HepG2 (cell line): ENCODE measurements at regions not wholly inside any gene's neighbourhood (a gene's known extent, or its start where the extent isn't known, plus 50 kb on each side); places are given as distances from the start of the nearest gene placed in this dataset.

Experiments
- ATAC-seq: fragments of 200-7000 bp; cut with Tn5 transposase; 3 replicates; pipeline ENCODE4 v1.9.1; 2020; ENCODE audit warnings: mild to moderate bottlenecking, moderate library complexity
- BruUV-seq: library from RNA; stranded (reverse); fragments of 400-500 nt; replicated peaks from 2 replicates; lab custom pipeline; 2021; lab: Mats Ljungman, UMichigan
- CTCF ChIA-PET: fragments of 300-600 bp; formaldehyde crosslinking; extraction: SDS; loops from one replicate; lab custom pipeline; 2021; ENCODE audit warnings: low total read pairs, inconsistent platforms, low intra/inter-chr PET ratio; lab: Yijun Ruan, JAX
- POLR2A ChIA-PET: fragments of 350-600 bp; sonication (Branson Sonifier 250); formaldehyde crosslinking; loops from one replicate; lab custom pipeline; 2020; ENCODE audit warnings: antibody characterized with exemption, inconsistent platforms; lab: Yijun Ruan, JAX
- DNase-seq: peaks from one replicate; pipeline ENCODE4 v3.0.0-alpha.2; 2015; ENCODE audit warnings: low spot score
- FAIRE-seq: peaks from 3 replicates; lab custom pipeline; 2011; peaks lifted over from hg19 to GRCh38; lab: Jason Lieb, UNC
- H2AFZ ChIP-seq: one replicate; pipeline ENCODE4 v1.6.1; 2011; ENCODE audit warnings: low read length, inconsistent platforms
- H3K27ac ChIP-seq: fragments of 300-600 bp; 3 replicates; pipeline ENCODE4 v1.8.0; 2011; ENCODE audit warnings: mixed run types, mild to moderate bottlenecking, mixed read lengths, low read length, inconsistent platforms; ENCODE audit not compliant: insufficient read depth; ENCODE audit errors: extremely low read length
- H3K27me3 ChIP-seq, 2 experiments: fragments of 200-600 bp in 1 of 2; 2 replicates in 1 of 2; 3 replicates in 1 of 2; pipeline versions ENCODE4 v1.6.0 to v1.8.0; 2011; ENCODE audit warnings: low read length in 2 of 2, mild to moderate bottlenecking in 2 of 2, moderate library complexity in 2 of 2, inconsistent platforms in 1 of 2; ENCODE audit not compliant: insufficient read depth in 2 of 2, control insufficient read depth in 1 of 2
- H3K36me3 ChIP-seq, 2 experiments: fragments of 200-600 bp in 1 of 2; replicated peaks in 1 of 2; 2 replicates in 1 of 2; 3 replicates in 1 of 2; pipeline versions ENCODE4 v1.5.1 to v1.8.0; 2011; ENCODE audit warnings: low read length in 2 of 2, inconsistent platforms in 1 of 2; ENCODE audit not compliant: insufficient read depth in 2 of 2, control insufficient read depth in 1 of 2
- H3K4me1 ChIP-seq: 2 replicates; pipeline ENCODE4 v1.5.1; 2012; ENCODE audit warnings: low read length, inconsistent platforms; ENCODE audit not compliant: insufficient read depth
- H3K4me2 ChIP-seq: 2 replicates; pipeline ENCODE4 v1.6.0; 2011; ENCODE audit warnings: low read depth, low read length, inconsistent platforms
- H3K4me3 ChIP-seq, 3 experiments: fragments of 200-600 bp in 1 of 3; sonication (generic), shearing (Covaris generic) in 1 of 3; replicated peaks in 1 of 3; 2 replicates each; pipeline ENCODE4 v1.5.1; 2011 to 2016; ENCODE audit warnings: low read length in 3 of 3, inconsistent platforms in 2 of 3, low read depth in 2 of 3, mild to moderate bottlenecking in 2 of 3, control low read depth in 1 of 3, mixed read lengths in 1 of 3; ENCODE audit not compliant: insufficient read depth in 1 of 3
- H3K79me2 ChIP-seq: one replicate; pipeline ENCODE4 v1.6.1; 2011; ENCODE audit warnings: low read length, inconsistent platforms; ENCODE audit not compliant: insufficient read depth
- H3K9ac ChIP-seq: 2 replicates; pipeline ENCODE4 v1.6.0; 2011; ENCODE audit warnings: mild to moderate bottlenecking, low read depth, low read length, inconsistent platforms; ENCODE audit not compliant: insufficient read depth
- H3K9me3 ChIP-seq: 2 replicates; pipeline ENCODE4 v1.5.1; 2012; ENCODE audit warnings: mild to moderate bottlenecking, low read length
- H4K20me1 ChIP-seq: 2 replicates; pipeline ENCODE4 v1.6.0; 2011; ENCODE audit warnings: inconsistent platforms, mild to moderate bottlenecking, low read length, moderate library complexity; ENCODE audit not compliant: insufficient read depth
- ARNT2 ChIP-seq: sonication (generic); formaldehyde crosslinking; IDR thresholded peaks from 2 replicates; pipeline ENCODE4 v1.8.0; 2022; ENCODE audit warnings: mild to moderate bottlenecking, low read depth, missing genetic modification reagents, moderate library complexity
- FOSL2 ChIP-seq: sonication (generic); formaldehyde crosslinking; IDR thresholded peaks from 2 replicates; pipeline ENCODE4 v1.4.0; 2020; ENCODE audit warnings: missing genetic modification reagents
- FOXA1 ChIP-seq, 2 experiments: fragments of 450-650 bp in 1 of 2; sonication (generic) in 1 of 2; formaldehyde crosslinking in 1 of 2; IDR thresholded peaks; 2 replicates each; pipeline versions ENCODE4 v1.4.0 to v1.6.1; 2016 to 2020; ENCODE audit warnings: missing genetic modification reagents in 1 of 2
- FOXA3 ChIP-seq: IDR thresholded peaks from 2 replicates; pipeline ENCODE4 v1.6.1; 2016; ENCODE audit warnings: missing genetic modification reagents, missing compliant biosample characterization
- GFI1 ChIP-seq: sonication (generic); formaldehyde crosslinking; IDR thresholded peaks from 2 replicates; pipeline ENCODE4 v1.5.0; 2020; ENCODE audit warnings: missing genetic modification reagents, mild to moderate bottlenecking, borderline replicate concordance
- HMGXB4 ChIP-seq, 2 experiments: sonication (generic) in 1 of 2; formaldehyde crosslinking in 1 of 2; IDR thresholded peaks; 2 replicates each; pipeline versions ENCODE4 v1.4.0 to v1.6.1; 2018 to 2020; ENCODE audit warnings: missing genetic modification reagents in 2 of 2, borderline replicate concordance in 1 of 2, low read depth in 1 of 2, mild to moderate bottlenecking in 1 of 2, missing biosample characterization in 1 of 2
- PAX8 ChIP-seq: sonication (generic); formaldehyde crosslinking; IDR thresholded peaks from 2 replicates; pipeline ENCODE4 v1.8.0; 2022; ENCODE audit warnings: mild to moderate bottlenecking, missing genetic modification reagents, borderline replicate concordance
- PHF8 ChIP-seq: sonication (generic); formaldehyde crosslinking; IDR thresholded peaks from 2 replicates; pipeline ENCODE4 v1.5.0; 2020; ENCODE audit warnings: missing genetic modification reagents
- RAD21 ChIP-seq: fragments of 450-650 bp; formaldehyde crosslinking; IDR thresholded peaks from 2 replicates; pipeline ENCODE4 v1.5.0; 2020; ENCODE audit warnings: mild to moderate bottlenecking
- STAG1 ChIP-seq: sonication (generic); formaldehyde crosslinking; IDR thresholded peaks from 2 replicates; pipeline ENCODE4 v1.4.0; 2020; ENCODE audit warnings: missing genetic modification reagents
- TEAD3 ChIP-seq: optimal IDR thresholded peaks from 2 replicates; pipeline ENCODE3; 2016; ENCODE audit warnings: borderline replicate concordance
- ZC3H4 ChIP-seq: sonication (generic); formaldehyde crosslinking; IDR thresholded peaks from 2 replicates; pipeline ENCODE4 v1.4.0; 2020; ENCODE audit warnings: missing genetic modification reagents, borderline replicate concordance
- ZNF598 ChIP-seq: sonication (generic); formaldehyde crosslinking; IDR thresholded peaks from 2 replicates; pipeline ENCODE4 v1.5.1; 2020; ENCODE audit warnings: mild to moderate bottlenecking, missing genetic modification reagents, borderline replicate concordance
- ZNF749 ChIP-seq: sonication (generic); formaldehyde crosslinking; IDR thresholded peaks from 2 replicates; pipeline ENCODE4 v1.8.0; 2022; ENCODE audit warnings: mild to moderate bottlenecking, missing genetic modification reagents, moderate library complexity, borderline replicate concordance
- WGBS: methylation state at CpG from one replicate; pipeline ENCODE4 v1.1.6; 2017; ENCODE audit warnings: low lambda C conversion rate; 5-methylcytosine and 5-hydroxymethylcytosine counted together
- in situ Hi-C: cut with HindIII; loops from 2 replicates; pipeline ENCODE4 v1.10.0; 2017; ENCODE audit warnings: low pct_unique_long_range_greater_than_20kb; ENCODE audit not compliant: extremely low pct_ligation_motif_present
- intact Hi-C: fragments of 100-400 bp; cut with micrococcal nuclease; formaldehyde crosslinking; loops from one replicate; pipeline ENCODE4 v1.10.0; 2022; ENCODE audit not compliant: unreplicated experiment
- TF ChIP-seq, protein P1 (sequence below): sonication (generic); formaldehyde crosslinking; IDR thresholded peaks from 2 replicates; pipeline ENCODE4 v1.4.0; 2020; ENCODE audit warnings: missing genetic modification reagents
- TF ChIP-seq, protein P2 (sequence below): sonication (generic); formaldehyde crosslinking; IDR thresholded peaks from 2 replicates; pipeline ENCODE4 v1.4.0; 2020; ENCODE audit warnings: missing genetic modification reagents, borderline replicate concordance

- POLR2A ChIA-PET = interaction anchor here (0.8 to 2.2 kb wide), 6 partner anchors 24 to 789 kb away, joined by 3 to 7 read pairs (median 4); partner anchors contain the start of gene TBX3
- TF ChIP-seq ZC3H4 (CRISPR knock-in tag) (no peak), TEAD3 (CRISPR knock-in tag) (peak; percentile 62), GFI1 (CRISPR knock-in tag) (no peak), ZNF598 (CRISPR knock-in tag) (no peak), ARNT2 (CRISPR knock-in tag) (no peak), FOXA1 (IDR thresholded peaks at IDR 0.05) (no peak), FOXA1 (CRISPR knock-in tag; IDR thresholded peaks at IDR 0.05) (no peak), FOSL2 (CRISPR knock-in tag) (peak; percentile 31; the same call in 1 of the 2 replicates), RAD21 (CRISPR knock-in tag) (peak; percentile 43; the same call in 1 of the 2 replicates), FOXA3 (peak; percentile 23; the same call in 1 of the 2 replicates), ZNF749 (no peak), HMGXB4 (CRISPR knock-in tag; IDR thresholded peaks at IDR 0.05; ENCODE audit: borderline replicate concordance in 1 of 2, low read depth in 1 of 2) (0 out of 4 replicates have a peak, but pooled peaks of 1 of the 2 experiments have one; percentile 30), STAG1 (CRISPR knock-in tag) (peak; percentile 76), PAX8 (CRISPR knock-in tag) (no peak), PHF8 (CRISPR knock-in tag) (no peak)
- TF ChIP-seq, protein P1, sequence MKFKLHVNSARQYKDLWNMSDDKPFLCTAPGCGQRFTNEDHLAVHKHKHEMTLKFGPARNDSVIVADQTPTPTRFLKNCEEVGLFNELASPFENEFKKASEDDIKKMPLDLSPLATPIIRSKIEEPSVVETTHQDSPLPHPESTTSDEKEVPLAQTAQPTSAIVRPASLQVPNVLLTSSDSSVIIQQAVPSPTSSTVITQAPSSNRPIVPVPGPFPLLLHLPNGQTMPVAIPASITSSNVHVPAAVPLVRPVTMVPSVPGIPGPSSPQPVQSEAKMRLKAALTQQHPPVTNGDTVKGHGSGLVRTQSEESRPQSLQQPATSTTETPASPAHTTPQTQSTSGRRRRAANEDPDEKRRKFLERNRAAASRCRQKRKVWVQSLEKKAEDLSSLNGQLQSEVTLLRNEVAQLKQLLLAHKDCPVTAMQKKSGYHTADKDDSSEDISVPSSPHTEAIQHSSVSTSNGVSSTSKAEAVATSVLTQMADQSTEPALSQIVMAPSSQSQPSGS (CRISPR knock-in tag) = 0 out of 2 replicates have a peak, but pooled peaks have one; percentile 14
- TF ChIP-seq, protein P2, sequence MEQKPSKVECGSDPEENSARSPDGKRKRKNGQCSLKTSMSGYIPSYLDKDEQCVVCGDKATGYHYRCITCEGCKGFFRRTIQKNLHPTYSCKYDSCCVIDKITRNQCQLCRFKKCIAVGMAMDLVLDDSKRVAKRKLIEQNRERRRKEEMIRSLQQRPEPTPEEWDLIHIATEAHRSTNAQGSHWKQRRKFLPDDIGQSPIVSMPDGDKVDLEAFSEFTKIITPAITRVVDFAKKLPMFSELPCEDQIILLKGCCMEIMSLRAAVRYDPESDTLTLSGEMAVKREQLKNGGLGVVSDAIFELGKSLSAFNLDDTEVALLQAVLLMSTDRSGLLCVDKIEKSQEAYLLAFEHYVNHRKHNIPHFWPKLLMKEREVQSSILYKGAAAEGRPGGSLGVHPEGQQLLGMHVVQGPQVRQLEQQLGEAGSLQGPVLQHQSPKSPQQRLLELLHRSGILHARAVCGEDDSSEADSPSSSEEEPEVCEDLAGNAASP (CRISPR knock-in tag) = no peak
Observed at GRCh38 chr12:115456946-115457689, 773.1 kb upstream of the TBX3 start.

More at GRCh38 chr12:115456946-115457689, 773.1 kb upstream of the TBX3 start:
- no peaks in the 10 kb centered on the region for H3K9me3 ChIP-seq
- H4K20me1 ChIP-seq = no peaks in the 10 kb centered on the region
- no peaks in the 10 kb centered on the region for H3K27me3 ChIP-seq
- H3K27ac ChIP-seq = no peak overlapping the region
- intact Hi-C loops = no loop called here
- H3K9ac ChIP-seq = no peak overlapping the region
- peak; percentile 71 for DNase-seq
- FAIRE-seq = peak; percentile 36
- no peak overlapping the region for H3K4me2 ChIP-seq
- peaks cover 59% of the 10 kb centered on the region for H3K4me1 ChIP-seq
- WGBS = 86% methylated on average over 7 of the region's 8 CpGs
- CTCF ChIA-PET = no interaction called here
- no peak overlapping the region for H2AFZ ChIP-seq
- in situ Hi-C loops = loop anchor here (25.0 kb wide), 1 partner anchor 795 kb away; no protein-coding TSS in a partner anchor
- no peak overlapping the region for H3K4me3 ChIP-seq
- H3K36me3 ChIP-seq = no peaks in the 10 kb centered on the region
- no TSS peak for BruUV-seq
- peak; percentile 92 for ATAC-seq
- H3K79me2 ChIP-seq = no peaks in the 10 kb centered on the region
